NCI-H446 treated with DMSO at 0.1 percent for 48 hours (cell line): ENCODE measurements at regions not wholly inside any gene's neighbourhood (a gene's known extent, or its start where the extent isn't known, plus 50 kb on each side); places are given as distances from the start of the nearest gene placed in this dataset.

Experiments
- DNase-seq: peaks from one replicate; lab custom pipeline; 2025; lab: John Stamatoyannopoulos, UW

GRCh38 chr2:145715601-145716000, 1195.7 kb upstream of the ZEB2 start:
- peak; percentile 84 for DNase-seq

DNA sequence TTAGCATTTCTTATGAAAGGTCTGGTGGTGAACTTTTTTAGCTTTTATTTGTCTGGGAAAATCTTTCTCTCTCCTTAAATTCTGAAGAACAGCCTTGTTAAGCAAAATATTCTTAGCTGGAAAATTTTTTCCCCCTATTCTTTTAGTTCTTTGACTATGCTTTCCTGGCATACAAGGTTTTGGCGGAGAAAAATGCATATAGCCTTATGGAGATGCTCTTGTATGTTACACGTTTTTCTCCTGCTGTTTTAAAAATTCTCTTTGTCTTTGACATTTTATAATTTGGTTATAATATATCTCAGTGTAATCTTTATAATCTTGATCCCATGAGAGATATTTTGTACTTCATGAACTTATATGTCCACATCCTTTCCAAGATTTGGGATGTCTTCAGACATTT, 1190.4 kb upstream of the ZEB2 start:
- DNase-seq = no peak

- no peak for DNase-seq
Observed at GRCh38 chr2:145702305-145702704, 1182.4 kb upstream of the ZEB2 start.

GRCh38 chr2:145692971-145693478, 1173.1 kb upstream of the ZEB2 start:
- peak; percentile 27 for DNase-seq

GRCh38 chr2:145691659-145692058, 1171.7 kb upstream of the ZEB2 start:
- no peak for DNase-seq

- DNase-seq = no peak
Observed at GRCh38 chr2:145690183-145690778, 1170.4 kb upstream of the ZEB2 start.

DNA sequence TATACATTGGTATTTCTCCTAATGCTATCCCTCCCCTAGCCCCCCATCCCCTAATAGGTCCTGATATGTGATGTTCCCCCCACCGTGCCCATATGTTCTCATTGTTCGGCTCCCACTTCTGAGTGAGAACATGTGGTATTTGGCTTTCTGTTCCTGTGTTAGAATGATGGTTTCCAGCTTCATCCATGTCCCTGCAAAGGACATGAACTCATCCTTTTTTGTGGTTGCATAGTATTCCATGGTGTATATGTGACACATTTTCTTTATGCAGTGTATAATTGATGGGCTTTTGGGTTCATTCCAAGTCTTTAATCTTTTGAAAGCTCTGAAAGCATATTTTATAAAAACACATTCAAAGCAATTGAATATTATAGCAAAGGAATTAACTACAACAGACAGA, 1169.4 kb upstream of the ZEB2 start:
- no peak for DNase-seq

- DNase-seq = no peak
Observed at GRCh38 chr2:145688156-145688555, 1168.2 kb upstream of the ZEB2 start.

GRCh38 chr2:145687442-145688134, 1167.7 kb upstream of the ZEB2 start:
- no peak for DNase-seq

GRCh38 chr2:145685383-145686050, 1165.6 kb upstream of the ZEB2 start:
- no peak for DNase-seq

DNA sequence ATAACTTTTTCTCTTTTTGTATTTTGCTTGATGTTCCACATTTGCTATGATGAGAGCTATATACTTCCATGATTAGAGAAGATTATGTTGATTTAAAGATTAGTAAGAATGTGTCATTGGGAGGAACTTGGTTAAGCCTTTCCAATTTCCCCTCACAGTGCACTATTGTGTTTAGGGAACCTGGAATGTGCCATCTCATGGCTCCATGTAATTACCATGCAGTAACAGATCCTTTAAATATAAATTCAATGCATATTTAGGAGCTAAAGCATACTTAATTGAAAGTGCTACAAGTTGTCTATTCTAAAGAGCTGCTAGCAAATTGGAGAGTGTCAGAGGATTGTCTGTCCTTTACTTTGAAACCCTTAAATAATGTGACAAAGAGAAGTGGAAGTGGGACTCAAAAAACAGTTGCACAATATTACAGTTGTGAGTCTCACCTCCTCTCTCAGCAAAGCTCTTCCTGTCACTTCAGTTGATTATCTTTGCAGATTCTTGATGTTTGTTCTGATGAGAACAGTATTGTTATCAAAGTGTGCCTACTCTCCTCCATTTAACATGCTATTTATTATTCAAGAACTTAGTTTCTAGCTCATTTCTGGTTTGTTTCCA, 1162.7 kb upstream of the ZEB2 start:
- no peak for DNase-seq

DNA sequence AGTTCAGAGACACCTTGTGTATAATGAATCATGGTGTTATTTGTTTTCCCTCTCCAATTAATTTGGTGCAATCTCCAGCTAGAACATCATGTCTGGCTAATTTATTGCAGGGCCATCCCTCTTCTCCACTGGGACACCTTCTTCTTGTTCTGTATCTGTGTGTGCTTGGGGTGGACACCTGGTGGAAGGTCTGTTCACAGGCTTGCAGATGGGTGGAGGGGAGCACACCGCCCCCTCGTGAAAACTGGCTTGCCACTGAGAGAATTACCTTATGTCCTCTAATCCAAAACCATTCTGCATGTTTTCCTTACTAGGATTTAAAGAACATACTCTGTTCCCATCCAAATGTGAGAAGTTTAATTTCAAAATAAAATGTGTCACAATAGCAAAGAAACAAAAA, 1160.4 kb upstream of the ZEB2 start:
- no peak for DNase-seq

- no peak for DNase-seq
Observed at GRCh38 chr2:145677371-145677770, 1157.5 kb upstream of the ZEB2 start.

GRCh38 chr2:145674705-145675104, 1154.8 kb upstream of the ZEB2 start:
- no peak for DNase-seq

DNA sequence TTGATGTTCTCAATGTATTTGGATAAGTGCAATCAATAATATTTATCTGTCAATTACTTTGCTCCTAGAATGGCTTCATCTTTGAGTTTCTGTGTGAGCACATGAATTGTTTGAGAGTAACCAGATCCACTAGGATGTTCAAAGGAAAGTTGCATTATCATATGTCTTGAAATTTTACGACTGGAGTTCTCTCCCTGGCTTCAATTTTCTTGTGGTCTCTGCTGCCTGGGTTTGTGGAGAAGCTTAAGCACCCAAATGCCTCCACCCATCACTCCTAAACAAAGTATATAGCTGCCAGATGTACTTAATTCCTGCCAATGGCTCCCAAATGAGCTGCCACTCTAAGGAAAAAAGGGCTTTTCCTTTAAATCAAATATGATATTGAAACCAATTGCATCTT, 1149.4 kb upstream of the ZEB2 start:
- DNase-seq = no peak

- DNase-seq = no peak
Observed at GRCh38 chr2:145666552-145666951, 1146.6 kb upstream of the ZEB2 start.

DNA sequence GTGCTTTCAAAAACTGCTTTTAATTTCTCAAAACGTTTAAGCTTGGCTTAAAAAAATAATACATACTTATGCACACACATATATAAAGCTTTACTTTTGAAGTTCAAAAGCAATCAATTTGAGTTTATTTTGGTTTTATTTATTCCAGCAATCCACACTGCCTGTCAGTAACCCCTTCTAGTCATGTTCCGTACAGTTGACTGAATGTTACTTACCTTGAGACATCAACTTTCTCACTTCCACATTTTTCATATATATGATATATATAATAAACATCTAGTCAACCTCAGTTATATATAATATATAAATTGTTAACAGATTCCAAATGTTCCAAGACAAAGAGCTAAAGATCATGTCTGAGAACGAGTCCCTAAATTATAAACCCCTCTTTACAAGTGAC, 1137.3 kb upstream of the ZEB2 start:
- no peak for DNase-seq

- DNase-seq = no peak
Observed at GRCh38 chr2:145655165-145655765, 1135.3 kb upstream of the ZEB2 start.

DNA sequence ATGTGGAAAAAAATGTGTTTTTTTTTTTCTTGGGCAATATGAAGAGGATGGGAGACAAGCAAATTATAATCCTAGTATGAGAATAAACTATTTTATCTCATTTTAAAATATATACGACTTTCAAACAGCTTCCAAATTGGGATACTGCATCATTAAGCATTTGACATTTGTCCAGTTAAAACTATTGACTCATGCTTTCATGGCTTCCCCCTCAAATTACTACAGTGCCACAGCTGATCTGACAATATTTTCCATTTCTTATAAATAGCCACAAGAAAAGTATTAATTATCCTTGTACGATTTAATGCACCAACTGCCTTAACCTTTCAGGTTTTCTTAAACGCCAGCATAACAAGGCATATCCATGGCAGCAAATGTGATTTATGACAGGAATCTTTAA, 1134.8 kb upstream of the ZEB2 start:
- DNase-seq = peak; percentile 24

GRCh38 chr2:145654156-145654555, 1134.2 kb upstream of the ZEB2 start:
- DNase-seq = no peak

DNA sequence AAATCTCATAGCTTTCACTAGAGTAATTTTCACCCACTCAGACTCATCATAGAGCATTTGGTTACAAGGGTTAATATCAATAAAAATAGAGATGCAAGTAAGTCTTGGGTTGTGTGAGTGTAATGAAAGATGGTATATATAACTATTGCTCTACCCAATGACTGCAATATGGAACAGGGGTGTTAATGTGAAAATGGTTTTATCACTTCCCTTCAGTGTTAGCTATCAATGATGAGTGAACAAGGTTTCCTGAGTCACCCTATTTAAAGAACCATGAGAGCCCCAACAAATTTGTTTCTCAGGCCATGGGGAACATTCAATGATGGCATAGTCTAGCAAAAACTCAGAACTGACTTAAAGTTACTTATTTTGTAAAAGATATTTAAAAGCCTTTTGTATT, 1133.6 kb upstream of the ZEB2 start:
- no peak for DNase-seq
